GM10248 (cell line): ENCODE measurements at regions not wholly inside any gene's neighbourhood (a gene's known extent, or its start where the extent isn't known, plus 50 kb on each side); places are given as distances from the start of the nearest gene placed in this dataset.
A peak's percentile ranks its signal among the peaks of the same experiment; 100 is the strongest.
"Not testable (repeated sequence)": the region's sequence is repeated elsewhere in the genome, so short reads cannot be mapped to it uniquely, and the experiment has no call there.

ENCODE experiments used
- CTCF ChIA-PET: fragments of 300-600 bp; sonication (Branson Sonifier 250); formaldehyde crosslinking; extraction: SDS; loops from one replicate; lab custom pipeline; 2021; ENCODE audit warnings: antibody characterized with exemption; lab: Yijun Ruan, JAX
- POLR2A ChIA-PET: fragments of 350-650 bp; sonication (Branson Sonifier 250); formaldehyde crosslinking; extraction: SDS; loops from one replicate; lab custom pipeline; 2020; ENCODE audit warnings: antibody characterized with exemption; lab: Yijun Ruan, JAX
- DNase-seq: peaks from one replicate; pipeline ENCODE4 v3.0.0; 2012; ENCODE audit errors: extremely low spot score
- CTCF ChIP-seq: IDR thresholded peaks from 2 replicates; pipeline ENCODE4 v1.5.1; 2012; ENCODE audit warnings: mild to moderate bottlenecking, low read depth; ENCODE audit errors: extremely low read depth, missing control alignments, control extremely low read depth

- ChIA-PET CTCF (interaction anchor here (1.2 to 1.3 kb wide), 2 partner anchors 11 to 468 kb away, joined by 3 read pairs; no protein-coding TSS in a partner anchor), POLR2A (no interaction called here)
- TF ChIP-seq CTCF, result no peak
- no peak for DNase-seq
Measured at GRCh38 chr7:8360564-8361153, 72.8 kb upstream of the NXPH1 start.

GRCh38 chr7:8362723-8363369 lies 70.6 kb upstream of the NXPH1 start:
- ChIA-PET POLR2A (no interaction called here), CTCF (interaction anchor here (1.2 kb wide), 1 partner anchor 66 kb away, joined by 3 read pairs; no protein-coding TSS in a partner anchor)
- TF ChIP-seq CTCF, result no peak
- no peak for DNase-seq

GRCh38 chr7:8363407-8364015 lies 69.9 kb upstream of the NXPH1 start:
- ChIA-PET POLR2A (no interaction called here), CTCF (interaction anchor here (1.2 kb wide), 1 partner anchor 67 kb away, joined by 3 read pairs; no protein-coding TSS in a partner anchor)
- DNase-seq, result no peak
- no peak for TF ChIP-seq CTCF

GRCh38 chr7:8365499-8366110 lies 67.8 kb upstream of the NXPH1 start:
- DNase-seq, result no peak
- CTCF ChIA-PET, result no interaction called here

GRCh38 chr7:8368007-8368406 lies 65.4 kb upstream of the NXPH1 start:
- CTCF ChIA-PET, POLR2A ChIA-PET, DNase-seq: not testable (repeated sequence)

More at GRCh38 chr7:8365499-8366110, 67.8 kb upstream of the NXPH1 start:
- TF ChIP-seq CTCF, result peak; percentile 41
- POLR2A ChIA-PET, result no interaction called here

GRCh38 chr7:8371742-8372141 lies 61.7 kb upstream of the NXPH1 start:
- no peak for TF ChIP-seq CTCF
- CTCF ChIA-PET, result interaction anchor here (0.7 kb wide), 1 partner anchor 11 kb away, joined by 3 read pairs; no protein-coding TSS in a partner anchor
- POLR2A ChIA-PET, result no interaction called here
- DNase-seq, result no peak

DNA sequence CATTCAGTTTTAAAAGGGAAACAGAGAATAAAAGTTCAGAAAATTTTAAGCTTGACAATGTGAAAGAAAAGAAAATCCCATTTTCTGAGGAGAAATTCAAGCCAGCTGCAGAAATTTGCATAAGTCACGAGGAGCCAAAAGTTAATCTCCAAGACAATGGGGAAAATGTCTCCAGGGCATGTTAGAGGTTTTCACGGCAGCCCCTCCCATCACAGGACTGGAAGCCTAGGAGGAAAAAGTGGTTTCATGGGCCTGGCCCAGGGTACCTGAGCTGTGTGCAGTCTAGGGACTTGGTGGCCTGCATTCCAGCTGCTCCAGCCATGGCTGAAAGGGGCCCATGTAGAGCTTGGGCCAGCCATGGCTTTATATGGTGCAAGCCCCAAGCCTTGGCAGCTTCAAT lies 59.6 kb upstream of the NXPH1 start:
- DNase-seq, result no peak
- ChIA-PET CTCF (no interaction called here), POLR2A (no interaction called here)
- no peak for TF ChIP-seq CTCF
